Stimulated activated CD8-positive, alpha-beta memory T cell treated with anti-CD3 and anti-CD28 coated beads, Interleukin-12 subunit alpha, Interleukin-12 subunit beta, amount 100 ng/mL, for 24 hours (primary cell): ENCODE measurements at regions not wholly inside any gene's neighbourhood (a gene's known extent, or its start where the extent isn't known, plus 50 kb on each side); places are given as distances from the start of the nearest gene placed in this dataset.

Source experiments
- DNase-seq: peaks from one replicate; pipeline ENCODE4 v3.0.0-alpha.2; 2020; ENCODE audit errors: extremely low read depth

DNA sequence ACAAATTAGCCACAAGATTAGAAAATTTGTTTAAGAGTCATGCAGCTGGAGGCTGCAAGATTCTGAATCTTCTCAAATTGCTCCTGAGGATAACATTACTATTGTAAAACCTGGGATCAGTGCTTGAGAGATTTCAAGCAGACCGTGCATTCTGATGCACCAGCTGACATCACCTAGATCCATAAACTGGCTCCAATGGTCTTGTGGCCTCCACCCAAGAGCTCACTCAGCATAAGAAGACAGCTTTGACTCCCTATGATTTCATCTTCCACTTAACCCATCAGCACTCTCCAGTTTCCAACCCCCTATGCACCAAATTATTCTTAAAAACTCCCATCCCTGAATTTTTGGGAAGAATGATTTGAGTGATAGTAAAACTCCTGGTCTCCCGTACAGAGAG, 1007.9 kb upstream of the TENM4 start:
- DNase-seq: no peak

DNA sequence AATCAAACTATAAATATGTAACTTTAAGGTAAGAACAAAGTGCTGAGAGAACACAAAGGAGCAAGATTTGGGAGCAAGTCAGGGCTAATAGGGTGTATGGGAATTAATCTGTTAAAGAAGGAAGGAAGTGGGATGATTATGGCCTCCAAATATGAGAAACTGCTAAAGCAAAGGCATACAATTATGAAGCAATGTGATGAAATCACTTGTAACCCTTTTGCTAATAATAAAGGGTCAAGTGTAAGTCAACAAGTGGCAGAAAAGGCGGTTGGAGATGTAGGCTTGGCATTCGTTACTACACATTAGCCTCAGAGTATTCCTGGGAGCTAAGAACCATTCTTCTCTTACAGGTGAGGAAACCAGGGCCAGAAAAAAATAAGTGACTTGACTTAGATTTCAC, 1002.3 kb upstream of the TENM4 start:
- no peak for DNase-seq

DNA sequence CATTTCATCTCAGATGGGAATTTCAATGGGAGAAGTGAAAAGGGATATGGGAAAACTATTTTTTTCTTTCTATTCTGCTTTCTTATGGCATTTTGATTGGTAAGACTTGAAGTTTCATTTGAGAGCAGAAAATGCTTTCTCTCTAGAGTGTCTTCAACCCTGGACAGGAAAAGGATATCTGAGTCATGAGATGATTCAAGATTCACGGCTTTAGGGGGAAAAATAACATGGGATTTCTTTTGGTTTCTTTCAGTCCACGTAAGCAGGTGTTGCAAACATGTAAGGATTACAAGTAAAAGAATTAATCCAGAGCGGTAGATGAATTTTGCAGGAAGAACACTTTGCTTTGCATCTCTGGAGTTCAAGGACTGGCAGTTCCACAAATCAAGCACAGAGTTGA, 1001.0 kb upstream of the TENM4 start:
- DNase-seq: no peak

DNA sequence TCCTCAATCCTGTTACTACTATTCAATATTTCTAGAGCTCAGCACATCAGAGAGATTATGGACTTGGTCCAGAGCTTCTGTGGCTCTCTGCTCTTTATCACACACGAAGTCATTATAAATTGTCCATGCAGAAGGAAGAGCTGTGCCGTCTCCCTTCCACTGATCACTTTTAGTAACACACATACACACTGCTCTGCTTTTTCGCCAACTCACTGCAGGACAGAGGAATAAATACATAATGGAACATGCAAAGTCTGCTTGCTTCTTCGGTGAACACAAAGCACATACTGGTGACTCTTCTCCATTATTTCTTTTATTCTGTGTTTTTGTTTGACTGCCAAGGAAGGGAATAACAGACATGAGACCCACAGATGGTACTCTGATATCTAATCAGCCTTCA, 1000.0 kb upstream of the TENM4 start:
- no peak for DNase-seq

DNA sequence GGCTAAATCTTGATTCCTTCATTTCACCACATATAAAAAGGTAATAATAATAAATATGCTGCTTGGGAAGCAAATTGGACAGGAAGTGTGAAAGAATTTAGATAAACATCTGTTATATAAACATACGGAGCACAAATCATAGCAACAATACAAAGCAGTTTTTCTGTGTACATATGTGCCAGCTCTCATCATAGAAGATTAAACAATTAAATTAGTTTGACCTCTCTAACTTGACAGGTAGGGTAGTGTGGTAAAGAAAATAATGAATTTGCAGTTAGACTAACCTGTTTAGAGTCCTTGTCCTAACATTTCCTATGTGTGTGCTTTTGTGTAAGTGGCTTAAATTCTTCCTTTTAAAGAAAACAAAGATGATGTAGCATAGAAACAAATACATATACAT, 995.7 kb upstream of the TENM4 start:
- no peak for DNase-seq

DNA sequence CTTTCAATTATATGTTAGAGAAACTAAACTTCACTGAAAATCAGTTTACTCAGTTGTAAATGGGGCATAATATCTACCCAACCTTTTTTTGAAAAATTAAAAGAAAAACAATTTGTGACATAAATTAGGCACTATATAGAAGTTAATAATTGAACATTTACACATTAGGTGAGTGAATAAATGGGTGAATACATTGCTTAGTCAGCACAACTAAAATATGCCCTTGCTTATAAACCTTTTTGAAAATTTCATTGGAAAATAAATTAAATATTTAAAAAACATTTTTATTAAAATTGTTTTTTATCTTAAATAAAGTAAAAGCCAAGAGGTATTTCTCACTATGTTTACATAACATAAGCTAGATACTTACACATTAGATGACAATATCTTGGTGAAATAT, 994.5 kb upstream of the TENM4 start:
- DNase-seq: no peak

DNA sequence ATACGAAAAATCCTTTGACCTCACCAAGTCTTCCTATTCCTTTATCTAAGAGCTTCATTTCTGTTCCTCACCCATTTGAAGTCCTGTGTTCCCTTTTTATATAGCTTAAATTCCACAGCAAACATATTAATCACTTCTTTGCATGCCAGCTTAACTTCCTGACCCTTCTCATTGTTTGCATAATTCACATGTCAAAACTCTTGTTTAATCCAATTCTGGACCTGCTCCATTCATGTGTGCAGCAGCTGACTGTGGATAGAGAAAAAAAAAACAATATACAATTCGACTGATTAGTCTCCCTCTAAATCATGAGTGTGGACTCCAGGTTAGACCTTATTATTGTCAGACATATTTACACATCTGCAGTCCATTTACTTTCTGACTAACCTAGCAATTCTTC, 991.2 kb upstream of the TENM4 start:
- no peak for DNase-seq

DNA sequence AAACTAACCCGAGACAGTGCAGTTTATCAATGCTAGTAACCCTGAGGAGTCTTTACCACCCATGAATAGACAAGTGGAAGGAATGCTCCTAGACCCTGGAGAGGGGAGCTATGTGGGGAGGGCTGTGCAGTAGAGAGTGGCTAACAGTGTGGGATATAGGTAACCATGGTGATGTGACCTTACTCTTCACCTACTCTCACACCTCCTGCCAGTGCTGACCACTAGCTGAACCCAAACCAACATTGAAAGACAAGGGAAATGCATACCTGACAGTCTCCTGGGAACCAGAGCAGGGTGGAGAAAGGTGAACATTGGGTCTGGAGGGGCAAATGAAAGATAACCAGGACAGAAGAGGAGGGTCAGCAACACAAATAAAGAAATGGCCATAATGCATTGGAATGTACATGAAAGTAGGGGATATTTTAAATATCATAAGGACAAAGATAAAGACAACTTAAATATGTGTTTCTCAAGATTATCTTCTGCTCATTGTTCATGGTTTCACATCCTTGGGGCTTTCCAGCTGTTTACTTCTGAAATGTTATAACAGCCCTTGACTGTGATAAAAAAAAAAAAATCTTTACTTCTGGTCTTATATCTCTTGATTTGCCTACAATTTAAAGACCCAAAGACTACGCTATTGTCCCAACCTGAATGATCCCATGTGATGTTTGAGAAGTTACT, 983.3 kb upstream of the TENM4 start:
- DNase-seq: no peak

DNA sequence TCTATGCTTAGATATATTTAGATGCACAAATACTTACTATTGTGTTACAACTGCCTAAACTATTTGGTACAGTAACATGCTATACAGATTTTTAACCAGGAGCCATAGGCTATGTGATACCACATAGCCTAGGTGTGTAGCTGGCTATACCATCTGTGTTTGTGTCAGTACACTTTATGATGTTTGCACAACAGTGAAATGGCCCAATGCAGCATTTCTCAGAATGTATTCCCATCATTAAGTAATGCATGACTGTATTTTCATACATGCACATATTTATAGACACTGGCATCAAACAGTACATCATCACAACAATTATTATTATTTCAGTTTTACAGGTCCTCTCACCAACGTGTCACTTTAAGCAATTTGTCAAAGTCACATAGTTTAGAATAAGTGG, 979.5 kb upstream of the TENM4 start:
- no peak for DNase-seq

DNA sequence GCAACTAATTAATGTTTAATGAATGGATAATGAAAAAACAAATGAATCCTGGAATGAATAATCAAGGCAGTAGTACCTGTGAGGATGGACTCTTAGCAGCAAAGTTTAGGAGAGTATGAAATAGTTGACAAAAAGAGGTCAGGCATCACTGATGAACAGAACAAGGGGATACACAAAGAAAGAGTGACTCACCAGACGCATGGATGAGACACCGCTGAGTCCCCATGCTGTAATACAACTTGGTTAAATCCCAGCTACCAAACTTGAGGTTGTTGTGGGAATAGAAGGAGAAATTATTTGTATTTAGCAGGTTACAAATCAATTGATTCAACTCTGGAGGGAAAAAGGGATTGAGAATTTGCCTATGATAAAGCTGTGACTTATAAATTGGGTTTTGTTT, 976.9 kb upstream of the TENM4 start:
- no peak for DNase-seq

DNA sequence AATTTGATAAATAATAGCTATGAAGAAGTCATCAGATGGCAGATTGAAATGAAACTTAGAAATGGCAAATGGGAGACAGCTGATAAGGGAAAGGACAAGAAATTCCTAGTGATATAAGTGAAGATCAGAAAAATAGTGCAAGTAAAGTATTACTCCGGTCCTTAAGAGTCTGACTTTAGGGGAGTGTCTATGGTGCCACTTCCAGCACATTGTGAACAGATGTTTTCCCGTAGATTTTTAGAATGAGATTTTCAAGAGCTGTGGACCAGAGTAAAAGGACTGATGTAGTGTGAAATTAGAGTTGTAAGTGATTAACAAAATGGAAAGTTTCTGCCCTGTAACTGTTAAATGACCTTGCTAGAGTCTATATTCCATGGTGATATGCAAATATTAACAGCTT, 974.8 kb upstream of the TENM4 start:
- no peak for DNase-seq

DNA sequence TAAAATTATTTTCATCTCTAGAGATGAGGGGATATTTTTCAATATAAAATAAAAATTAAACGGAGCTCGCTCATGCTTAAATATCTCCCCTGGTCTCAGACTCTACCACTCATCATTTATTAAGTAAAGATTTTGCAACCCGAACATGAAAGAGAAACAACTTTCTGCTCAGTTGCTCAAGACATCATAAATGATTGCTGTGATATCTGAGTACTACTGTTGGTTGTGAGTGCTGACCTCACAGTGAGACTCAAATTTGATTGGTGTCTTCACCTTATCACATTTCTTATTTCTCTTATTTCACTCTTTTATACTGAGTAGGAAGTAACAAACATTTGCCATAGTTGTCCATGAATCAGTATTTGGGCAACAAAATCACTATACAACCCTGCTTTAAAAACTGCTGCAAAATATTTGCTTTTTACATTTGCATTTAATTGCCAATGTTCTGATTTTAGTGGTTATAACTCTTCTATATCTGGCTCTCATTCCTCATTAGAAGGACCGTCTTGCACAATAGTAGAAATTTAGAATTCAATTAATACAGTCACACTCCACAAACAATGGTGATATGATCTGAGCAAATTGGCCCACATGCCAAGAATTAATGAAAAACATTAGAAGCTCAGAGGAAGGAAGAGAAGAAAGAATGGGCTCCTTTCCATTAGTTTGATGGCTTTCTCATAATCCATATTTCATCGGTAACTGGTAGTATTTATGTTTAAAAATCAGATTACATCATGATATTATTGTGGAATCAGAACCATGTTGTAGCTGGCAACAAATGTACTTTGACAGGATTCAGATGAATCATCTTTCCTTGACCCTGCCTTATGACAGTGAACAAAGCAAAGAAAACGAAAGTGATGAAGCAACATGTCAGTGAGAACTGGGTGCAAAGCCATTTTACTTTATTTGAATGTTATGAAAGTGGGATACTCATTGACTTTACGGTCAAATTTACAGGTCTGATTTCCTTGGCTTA, 973.6 kb upstream of the TENM4 start:
- DNase-seq: no peak

DNA sequence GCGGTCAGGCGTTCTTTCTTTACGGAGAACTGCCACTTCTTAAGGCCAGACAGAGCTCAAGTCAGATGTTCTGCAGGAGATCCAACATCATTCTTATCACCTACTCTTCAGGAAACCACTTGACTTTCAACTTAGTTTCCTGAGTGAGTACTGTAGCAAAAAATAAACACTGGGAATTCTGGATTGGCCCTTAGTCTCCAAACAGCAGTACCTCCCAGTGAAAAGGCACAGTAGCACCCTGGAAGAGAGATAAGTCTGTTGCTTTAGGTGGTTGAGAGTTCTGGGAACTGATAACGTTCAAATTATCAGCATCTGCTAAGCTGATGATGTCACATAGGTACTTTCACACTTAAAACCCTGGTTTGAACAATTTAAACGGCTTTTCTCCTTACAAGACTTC, 971.8 kb upstream of the TENM4 start:
- no peak for DNase-seq

DNA sequence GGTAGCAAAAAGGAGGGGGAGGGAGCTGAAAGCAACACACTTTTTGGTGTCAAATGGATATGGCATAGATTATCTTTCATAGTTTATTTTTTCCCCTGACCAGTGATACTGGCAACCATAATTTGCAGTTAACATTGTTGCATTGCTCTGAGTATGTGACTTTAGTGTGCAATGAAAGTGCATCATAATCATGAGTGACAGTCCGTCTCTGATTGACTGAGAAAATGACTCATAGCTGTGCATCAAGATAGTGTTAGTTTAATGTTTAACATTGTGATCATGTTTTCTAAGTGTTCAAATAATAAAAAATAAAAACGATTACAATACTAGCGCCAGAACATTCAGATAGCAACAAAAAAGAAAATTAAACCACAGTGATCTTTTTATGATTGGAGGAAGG, 952.4 kb upstream of the TENM4 start:
- no peak for DNase-seq

DNA sequence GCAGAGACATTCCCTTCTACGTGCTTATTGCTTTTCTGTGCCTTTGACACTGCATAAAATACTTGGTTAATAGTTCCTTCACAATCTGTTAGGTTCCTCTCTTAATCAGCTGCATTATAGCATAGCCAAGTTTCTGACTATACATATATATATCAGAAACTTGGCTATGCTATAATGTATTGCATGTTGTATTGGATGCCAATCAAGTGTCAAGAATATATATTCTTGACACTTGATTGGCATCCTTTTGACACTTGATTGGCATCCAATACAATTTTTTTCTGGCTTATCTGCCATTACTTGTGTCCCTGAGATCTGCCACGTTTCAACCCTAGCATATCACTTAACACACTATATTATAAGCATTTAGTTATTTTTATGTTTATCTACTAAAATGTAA, 949.7 kb upstream of the TENM4 start:
- DNase-seq: no peak

DNA sequence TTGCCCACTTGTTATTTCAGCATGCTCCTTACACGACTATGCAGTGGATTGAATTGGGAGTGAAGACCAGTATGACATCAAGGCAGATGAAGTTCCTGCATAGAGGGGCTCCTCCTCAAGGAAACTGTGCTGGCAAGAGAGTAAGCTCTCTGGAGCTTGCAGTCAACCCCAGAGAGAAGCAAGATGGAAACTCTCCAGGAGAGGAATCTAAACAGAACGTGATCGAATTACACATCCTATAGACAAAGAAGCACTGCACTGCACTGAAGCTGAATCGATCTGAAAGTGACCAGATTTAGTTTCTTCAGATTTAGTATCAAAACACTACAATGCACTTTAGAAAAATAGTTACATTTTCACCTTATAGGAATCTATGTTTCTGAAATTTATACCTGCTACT, 947.7 kb upstream of the TENM4 start:
- no peak for DNase-seq

DNA sequence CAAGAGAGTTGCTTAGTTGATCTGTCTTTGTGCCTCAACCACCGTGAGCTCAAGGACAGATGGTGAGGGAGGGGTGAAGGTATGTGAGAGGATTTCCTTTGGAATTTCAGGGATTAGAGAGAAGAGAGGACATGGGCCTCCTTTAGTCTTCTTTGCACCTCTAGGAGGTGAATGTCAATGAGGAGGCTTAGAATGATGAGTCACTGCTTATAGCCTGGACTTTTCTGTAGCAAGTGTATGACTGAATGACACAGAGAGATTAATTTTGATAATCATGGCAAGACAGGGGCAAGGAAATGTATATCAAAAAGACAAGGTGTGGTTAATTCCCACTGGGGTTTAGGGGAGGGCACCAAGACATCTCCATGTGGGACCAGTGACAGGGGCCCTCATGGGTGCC, 947.3 kb upstream of the TENM4 start:
- DNase-seq: no peak

DNA sequence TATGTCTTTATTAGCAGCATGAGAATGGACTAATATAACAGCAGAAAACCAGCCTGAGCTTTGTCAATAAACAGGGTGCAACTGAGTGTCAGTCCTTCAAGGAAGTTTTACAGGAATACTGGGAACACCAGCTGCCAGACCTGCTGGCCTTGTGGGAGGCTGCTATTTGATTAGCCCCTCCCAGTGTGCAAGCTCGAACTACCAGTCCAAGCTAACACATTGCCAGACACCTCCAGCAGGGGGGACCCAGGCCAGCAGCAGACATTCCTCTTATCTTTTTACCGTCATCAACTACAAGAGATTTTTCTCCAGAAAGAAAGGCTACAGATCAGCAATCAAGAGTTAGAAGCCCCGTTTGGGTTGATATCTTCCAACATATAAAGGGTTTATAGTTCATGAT, 942.8 kb upstream of the TENM4 start:
- DNase-seq: no peak

DNA sequence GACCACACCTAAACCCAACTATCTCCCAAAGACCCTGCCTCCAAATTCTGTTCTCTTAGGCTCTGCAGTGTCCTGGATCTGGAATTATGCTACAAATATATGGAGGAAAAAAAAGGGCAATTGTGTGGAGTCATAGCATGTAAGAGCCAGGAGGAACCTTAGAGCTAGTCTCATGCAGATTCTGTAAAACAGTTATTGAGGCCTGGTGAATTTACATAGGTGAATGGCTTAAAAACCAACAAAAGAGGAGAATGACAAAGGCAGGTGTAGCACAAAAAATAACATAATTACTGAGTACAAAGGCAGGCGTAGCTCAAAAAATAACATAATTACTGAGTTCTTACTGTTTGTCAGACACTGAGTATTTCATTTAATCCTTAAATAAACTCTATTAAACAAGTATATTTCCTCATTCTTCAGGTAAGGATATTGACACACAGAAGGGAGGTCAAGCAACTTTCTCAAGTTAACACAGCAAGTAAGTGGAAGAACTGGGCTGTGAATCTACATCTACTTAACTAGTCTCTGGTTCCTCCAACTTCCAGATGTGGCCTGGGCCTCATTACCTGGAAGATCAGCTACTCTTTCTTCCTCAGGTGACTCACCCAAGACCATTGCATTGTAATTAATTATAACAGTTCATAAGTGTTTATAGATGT, 938.9 kb upstream of the TENM4 start:
- DNase-seq: no peak

DNA sequence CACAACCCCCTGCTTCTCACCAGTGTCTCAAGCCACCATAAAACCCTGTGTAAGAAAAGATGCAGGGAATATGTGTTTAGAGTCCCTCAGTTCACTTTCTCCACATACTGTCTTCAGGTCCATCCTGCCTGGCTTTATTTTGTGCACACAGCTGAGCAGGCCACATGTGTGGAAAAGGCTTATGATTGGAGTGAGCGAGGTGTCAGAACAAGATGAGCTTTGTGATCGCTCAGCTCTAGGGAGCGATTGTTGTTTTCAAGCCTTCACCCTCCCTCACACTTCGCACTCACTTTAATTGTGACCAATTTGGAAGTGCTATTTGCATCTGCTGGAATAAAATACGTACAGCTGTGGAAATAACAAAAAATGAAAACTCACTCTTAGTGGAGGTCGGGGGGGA, 931.1 kb upstream of the TENM4 start:
- no peak for DNase-seq

DNA sequence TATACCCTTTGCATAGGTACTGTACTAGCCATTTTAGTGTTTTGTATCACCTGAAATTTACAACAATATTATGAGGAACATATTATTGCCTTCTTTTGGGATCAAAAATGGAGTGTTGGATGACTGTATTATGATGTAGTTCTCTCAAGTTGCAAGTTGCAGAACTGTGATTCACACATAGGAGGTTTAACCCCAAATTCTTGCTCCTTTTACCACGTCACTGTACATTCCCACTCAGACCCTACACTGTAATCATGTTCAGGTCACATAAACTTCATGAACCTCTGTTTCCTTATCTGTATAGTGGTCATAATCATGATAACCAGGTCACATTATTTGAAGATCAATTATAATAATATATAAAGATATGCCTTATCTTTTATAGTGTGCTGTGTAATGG, 925.1 kb upstream of the TENM4 start:
- no peak for DNase-seq

DNA sequence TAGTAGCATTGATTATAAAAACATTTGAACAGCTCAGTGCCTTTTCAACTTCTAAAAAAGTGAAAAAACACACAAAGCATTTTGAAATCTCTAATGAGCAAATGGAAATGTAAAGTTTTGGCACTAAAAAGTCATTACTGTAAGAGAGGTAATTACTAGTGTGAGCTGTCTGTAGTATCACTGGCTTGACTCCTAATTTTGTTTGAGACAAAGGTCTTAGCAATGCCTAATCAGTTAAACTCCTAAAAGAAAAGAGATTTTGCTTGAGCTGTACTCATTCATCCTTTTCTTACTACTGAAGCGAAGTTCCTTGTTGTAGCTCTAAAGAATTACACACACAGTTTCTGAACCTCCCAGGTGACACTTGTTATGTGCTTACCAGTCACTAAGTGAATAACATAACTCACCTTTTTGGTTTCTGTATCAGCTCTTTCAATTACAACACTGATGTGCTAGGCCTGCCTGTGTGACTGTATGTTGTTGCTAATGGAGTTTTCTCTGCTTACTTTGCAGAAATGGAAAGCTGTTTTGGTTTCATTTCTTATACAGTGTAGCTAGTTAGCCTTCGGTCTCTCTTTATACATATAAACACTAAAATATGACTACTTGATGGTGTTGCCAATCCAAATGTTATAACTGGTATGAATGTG, 924.4 kb upstream of the TENM4 start:
- DNase-seq: no peak
